Stomach (tissue), 8 donors: ENCODE measurements at regions not wholly inside any gene's neighbourhood (a gene's known extent, or its start where the extent isn't known, plus 50 kb on each side); places are given as distances from the start of the nearest gene placed in this dataset.

ENCODE experiments used
- DNase-seq, 2 donors: peaks; one replicate each; pipeline versions ENCODE4 v3.0.0 to v3.0.0-alpha.2; 2013 to 2019
- H3K27ac ChIP-seq, 5 donors: fragments of 200-600 bp in 4 of 5; sonication (generic) in 4 of 5; one replicate each; pipeline ENCODE4 v1.5.1; 2013 to 2019; ENCODE audit warnings: mild to moderate bottlenecking in 1 of 5, moderate library complexity in 1 of 5
- H3K27me3 ChIP-seq, 3 donors: fragments of 200-600 bp; sonication (generic); one replicate each; pipeline ENCODE4 v1.5.1; 2017 to 2019; ENCODE audit warnings: mixed run types in 1 of 3
- H3K36me3 ChIP-seq, 4 donors: fragments of 200-600 bp; sonication (generic); 1 replicate in 3 of 4; 2 replicates in 1 of 4; pipeline ENCODE4 v1.5.1; 2016 to 2019
- H3K4me1 ChIP-seq, 4 donors: fragments of 200-600 bp; sonication (generic); one replicate each; pipeline ENCODE4 v1.5.1; 2016 to 2019
- H3K4me3 ChIP-seq, 4 donors: fragments of 200-600 bp; sonication (generic) in 3 of 4; one replicate each; pipeline ENCODE4 v1.5.1; 2016 to 2019; ENCODE audit warnings: mild to moderate bottlenecking in 1 of 4
- H3K9me3 ChIP-seq, 4 donors: fragments of 200-600 bp; sonication (generic); one replicate each; pipeline ENCODE4 v1.5.1; 2016 to 2019
- CTCF ChIP-seq, 7 experiments: fragments of 450-650 bp in 4 of 7; fragments of 200-600 bp in 3 of 7; sonication (generic) in 3 of 7; IDR thresholded peaks; one replicate each; pipeline ENCODE4 v1.5.1; 2016 to 2019; ENCODE audit warnings: antibody characterized with exemption in 7 of 7, control low read depth in 2 of 7, mild to moderate bottlenecking in 1 of 7
- EP300 ChIP-seq: sonication (generic); formaldehyde crosslinking; IDR thresholded peaks from one replicate; pipeline ENCODE4 v1.6.1; 2017; ENCODE audit warnings: antibody characterized with exemption
- POLR2A ChIP-seq, 4 donors: fragments of 450-650 bp; IDR thresholded peaks; one replicate each; pipeline ENCODE4 v1.6.1; 2016; ENCODE audit warnings: antibody characterized with exemption in 4 of 4, control low read depth in 2 of 4, mild to moderate bottlenecking in 1 of 4, moderate library complexity in 1 of 4
- POLR2AphosphoS5 ChIP-seq, 3 donors: sonication (generic); formaldehyde crosslinking; IDR thresholded peaks; one replicate each; pipeline ENCODE4 v1.6.1; 2016; ENCODE audit warnings: antibody characterized with exemption in 3 of 3
- WGBS, 5 donors: extraction: QIAGEN DNeasy Blood & Tissue Kit in 3 of 5; methylation state at CpG; one replicate each; pipeline versions ENCODE4 v1.1.5 to v1.1.7; 2013 to 2018; 5-methylcytosine and 5-hydroxymethylcytosine counted together
- intact Hi-C: fragments of 100-400 bp; cut with DNase I; formaldehyde crosslinking; loops from one replicate; pipeline ENCODE4 v1.15.1; 2023; ENCODE audit warnings: low total_unique reads
- donor health status: healthy with polysubstance abuse.
- donor health status: Bipolar disorder and iron deficiency.
- donor health status: healthy.

DNA sequence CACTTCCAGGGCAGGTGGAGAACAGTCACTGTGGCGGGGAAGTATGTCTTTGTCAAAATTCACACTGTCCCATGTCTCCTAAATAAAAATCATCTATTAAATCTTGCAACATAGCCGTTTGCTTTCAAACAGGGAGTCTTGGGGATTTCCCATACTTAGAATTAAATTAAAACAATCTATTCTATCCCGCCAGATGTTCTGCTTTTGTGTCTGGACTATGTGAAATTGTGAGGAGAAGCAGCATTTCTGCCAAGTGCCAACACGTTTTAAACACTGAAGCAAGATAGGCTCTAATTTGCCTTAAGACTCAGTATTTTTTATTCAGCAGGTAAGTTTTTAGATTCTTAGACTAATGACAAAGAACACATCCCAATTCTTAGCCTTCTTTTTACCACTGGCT lies 73.7 kb downstream of the SPATA31C2 start:
- Histone ChIP-seq H3K27ac (no peak overlapping the region), H3K27me3 (no peaks in the 10 kb centered on the region), H3K4me1 (peaks cover 0 to 9% (median 0%) of the 10 kb centered on the region in 4 donors), H3K36me3 (no peaks in the 10 kb centered on the region), H3K4me3 (no peak overlapping the region), H3K9me3 (no peaks in the 10 kb centered on the region)
- WGBS, 5 donors = 63 to 70% (median 64%) methylated on average over 4 of the region's 4 CpGs
- no peak for DNase-seq
- intact Hi-C loops = no loop called here
- TF ChIP-seq CTCF (IDR thresholded peaks at IDR 0.05) (no peak), POLR2A (IDR thresholded peaks at IDR 0.05) (no peak), POLR2AphosphoS5 (IDR thresholded peaks at IDR 0.05) (no peak), EP300 (no peak)

- Histone ChIP-seq H3K27ac (no peak overlapping the region), H3K27me3 (no peaks in the 10 kb centered on the region), H3K36me3 (no peaks in the 10 kb centered on the region), H3K4me3 (no peak overlapping the region), H3K9me3 (no peaks in the 10 kb centered on the region), H3K4me1 (peaks cover 0 to 5% (median 0%) of the 10 kb centered on the region in 4 donors)
- WGBS, 5 donors = 92 to 97% (median 97%) methylated on average over 7 of the region's 7 CpGs
- DNase-seq = no peak
- intact Hi-C loops = no loop called here
- TF ChIP-seq POLR2A (IDR thresholded peaks at IDR 0.05) (no peak), POLR2AphosphoS5 (IDR thresholded peaks at IDR 0.05) (no peak), EP300 (no peak), CTCF (IDR thresholded peaks at IDR 0.05) (no peak)
Measured at GRCh38 chr9:88060746-88061145, 77.5 kb downstream of the SPATA31C2 start.

GRCh38 chr9:88059469-88059868 lies 78.8 kb downstream of the SPATA31C2 start:
- H3K27me3 ChIP-seq = no peaks in the 10 kb centered on the region
- WGBS, 5 donors = 72 to 89% (median 86%) methylated on average over 3 of the region's 3 CpGs
- DNase-seq = no peak
- intact Hi-C loops = no loop called here
- no peak overlapping the region for H3K27ac ChIP-seq
- no peaks in the 10 kb centered on the region for H3K4me1 ChIP-seq
- no peak overlapping the region for H3K4me3 ChIP-seq
- H3K9me3 ChIP-seq = no peaks in the 10 kb centered on the region
- TF ChIP-seq EP300 (no peak), CTCF (IDR thresholded peaks at IDR 0.05) (no peak), POLR2A (IDR thresholded peaks at IDR 0.05) (no peak), POLR2AphosphoS5 (IDR thresholded peaks at IDR 0.05) (no peak)
- no peaks in the 10 kb centered on the region for H3K36me3 ChIP-seq

GRCh38 chr9:88056876-88057275 lies 81.4 kb downstream of the SPATA31C2 start:
- no peak for DNase-seq
- 72 to 91% (median 85%) methylated on average over 8 of the region's 8 CpGs for WGBS, 5 donors

GRCh38 chr9:88053856-88054501 lies 79.6 kb upstream of the CDK20 start:
- H3K4me1 ChIP-seq = no peaks in the 10 kb centered on the region
- no peak for TF ChIP-seq EP300
- no peak for TF ChIP-seq CTCF (IDR thresholded peaks at IDR 0.05)
- TF ChIP-seq POLR2A (IDR thresholded peaks at IDR 0.05) = no peak
- no peak for TF ChIP-seq POLR2AphosphoS5 (IDR thresholded peaks at IDR 0.05)
- DNase-seq = no peak
- H3K27me3 ChIP-seq = no peaks in the 10 kb centered on the region
- intact Hi-C loops = no loop called here
- H3K36me3 ChIP-seq = no peaks in the 10 kb centered on the region
- no peak overlapping the region for H3K27ac ChIP-seq
- peaks cover 0 to 8% (median 1%) of the 10 kb centered on the region in 4 donors for H3K9me3 ChIP-seq
- H3K4me3 ChIP-seq = no peak overlapping the region
- 86 to 96% (median 92%) methylated on average over 4 to 9 of the region's 9 CpGs for WGBS, 5 donors

More at GRCh38 chr9:88056876-88057275, 81.4 kb downstream of the SPATA31C2 start:
- H3K9me3 ChIP-seq = peaks cover 0 to 8% (median 1%) of the 10 kb centered on the region in 4 donors
- no peak overlapping the region for H3K4me3 ChIP-seq
- H3K27me3 ChIP-seq = no peaks in the 10 kb centered on the region
- TF ChIP-seq EP300 = no peak
- TF ChIP-seq POLR2A (IDR thresholded peaks at IDR 0.05) = no peak
- no peak overlapping the region for H3K27ac ChIP-seq
- no peaks in the 10 kb centered on the region for H3K4me1 ChIP-seq
- no peaks in the 10 kb centered on the region for H3K36me3 ChIP-seq
- intact Hi-C loops = no loop called here
